ENCODE measurements at regions not wholly inside any gene's neighbourhood (a gene's known extent, or its start where the extent isn't known, plus 50 kb on each side); places are given as distances from the start of the nearest gene placed in this dataset.

GRCh38 chr2:239605409-239605808 is 204.6 kb upstream of the HDAC4 start:
- TF ChIP-seq CTCF (IDR thresholded peaks at IDR 0.05) = no peak
- no peak for TF ChIP-seq POLR2A (IDR thresholded peaks at IDR 0.05)
- no peak for TF ChIP-seq POLR2AphosphoS5 (IDR thresholded peaks at IDR 0.05)

Data from suprapubic skin (tissue), 4 donors.